ENCODE measurements at regions not wholly inside any gene's neighbourhood (a gene's known extent, or its start where the extent isn't known, plus 50 kb on each side); places are given as distances from the start of the nearest gene placed in this dataset.

GRCh38 chr12:58285551-58285950 is 344.2 kb downstream of the ATP23 start:
- H3K4me1 Mint-ChIP-seq: no peaks in the 10 kb centered on the region
- no peak overlapping the region for H3K27ac Mint-ChIP-seq

GRCh38 chr12:58286353-58286752 is 345.0 kb downstream of the ATP23 start:
- Mint-ChIP-seq H3K4me1 (peaks cover 4% of the 10 kb centered on the region), H3K36me3 (no peaks in the 10 kb centered on the region), H3K27ac (no peak overlapping the region), H3K4me3 (no peak overlapping the region), H3K9me3 (peaks cover 12% of the 10 kb centered on the region), H3K27me3 (peaks cover 4% of the 10 kb centered on the region)

More at GRCh38 chr12:58285551-58285950, 344.2 kb downstream of the ATP23 start:
- no peaks in the 10 kb centered on the region for H3K36me3 Mint-ChIP-seq
- peaks cover 4% of the 10 kb centered on the region for H3K27me3 Mint-ChIP-seq
- H3K4me3 Mint-ChIP-seq: no peak overlapping the region
- H3K9me3 Mint-ChIP-seq: peaks cover 12% of the 10 kb centered on the region

GRCh38 chr12:58288190-58288589 is 346.8 kb downstream of the ATP23 start:
- H3K4me1 Mint-ChIP-seq: peaks cover 4% of the 10 kb centered on the region
- no peaks in the 10 kb centered on the region for H3K36me3 Mint-ChIP-seq
- H3K4me3 Mint-ChIP-seq: no peak overlapping the region
- no peak overlapping the region for H3K27ac Mint-ChIP-seq
- H3K27me3 Mint-ChIP-seq: peaks cover 4% of the 10 kb centered on the region
- peaks cover 5% of the 10 kb centered on the region for H3K9me3 Mint-ChIP-seq

GRCh38 chr12:58291106-58291505 is 349.7 kb downstream of the ATP23 start:
- Mint-ChIP-seq H3K27ac (no peak overlapping the region), H3K9me3 (no peaks in the 10 kb centered on the region), H3K27me3 (peaks cover 6% of the 10 kb centered on the region), H3K36me3 (no peaks in the 10 kb centered on the region), H3K4me1 (peaks cover 4% of the 10 kb centered on the region), H3K4me3 (no peak overlapping the region)

- H3K4me3 Mint-ChIP-seq: no peak overlapping the region
- H3K27me3 Mint-ChIP-seq: peaks cover 13% of the 10 kb centered on the region
- H3K4me1 Mint-ChIP-seq: peaks cover 4% of the 10 kb centered on the region
- H3K27ac Mint-ChIP-seq: no peak overlapping the region
- H3K36me3 Mint-ChIP-seq: no peaks in the 10 kb centered on the region
- no peaks in the 10 kb centered on the region for H3K9me3 Mint-ChIP-seq
These were observed 352.1 kb downstream of the ATP23 start for GRCh38 chr12:58293308-58293982.

GRCh38 chr12:58295268-58295667 is 353.9 kb downstream of the ATP23 start:
- Mint-ChIP-seq H3K27me3 (peaks cover 8% of the 10 kb centered on the region), H3K27ac (no peak overlapping the region), H3K36me3 (no peaks in the 10 kb centered on the region), H3K4me1 (peaks cover 4% of the 10 kb centered on the region), H3K4me3 (no peak overlapping the region), H3K9me3 (no peaks in the 10 kb centered on the region)

- Mint-ChIP-seq H3K9me3 (no peaks in the 10 kb centered on the region), H3K27me3 (peaks cover 8% of the 10 kb centered on the region), H3K4me3 (no peak overlapping the region), H3K27ac (no peak overlapping the region), H3K36me3 (no peaks in the 10 kb centered on the region), H3K4me1 (no peaks in the 10 kb centered on the region)
These were observed 355.5 kb downstream of the ATP23 start for GRCh38 chr12:58296863-58297262.

GRCh38 chr12:58298803-58299202 is 357.4 kb downstream of the ATP23 start:
- Mint-ChIP-seq H3K36me3 (no peaks in the 10 kb centered on the region), H3K4me1 (no peaks in the 10 kb centered on the region), H3K9me3 (no peaks in the 10 kb centered on the region), H3K27ac (no peak overlapping the region), H3K4me3 (no peak overlapping the region), H3K27me3 (peaks cover 8% of the 10 kb centered on the region)

- H3K4me3 Mint-ChIP-seq: no peak overlapping the region
- no peaks in the 10 kb centered on the region for H3K4me1 Mint-ChIP-seq
These were observed 358.0 kb downstream of the ATP23 start for GRCh38 chr12:58299371-58299770.

GRCh38 chr12:58301038-58301729 is 359.8 kb downstream of the ATP23 start:
- H3K27me3 Mint-ChIP-seq: peaks cover 8% of the 10 kb centered on the region
- H3K9me3 Mint-ChIP-seq: no peaks in the 10 kb centered on the region
- H3K4me3 Mint-ChIP-seq: no peak overlapping the region
- H3K27ac Mint-ChIP-seq: no peak overlapping the region
- H3K36me3 Mint-ChIP-seq: no peaks in the 10 kb centered on the region
- H3K4me1 Mint-ChIP-seq: no peaks in the 10 kb centered on the region

More at GRCh38 chr12:58299371-58299770, 358.0 kb downstream of the ATP23 start:
- no peaks in the 10 kb centered on the region for H3K9me3 Mint-ChIP-seq
- H3K27ac Mint-ChIP-seq: no peak overlapping the region
- H3K36me3 Mint-ChIP-seq: no peaks in the 10 kb centered on the region
- H3K27me3 Mint-ChIP-seq: peaks cover 7% of the 10 kb centered on the region

GRCh38 chr12:58301730-58302122 is 360.4 kb downstream of the ATP23 start:
- H3K36me3 Mint-ChIP-seq: no peaks in the 10 kb centered on the region
- H3K27me3 Mint-ChIP-seq: peaks cover 6% of the 10 kb centered on the region
- no peak overlapping the region for H3K27ac Mint-ChIP-seq
- no peaks in the 10 kb centered on the region for H3K4me1 Mint-ChIP-seq
- no peaks in the 10 kb centered on the region for H3K9me3 Mint-ChIP-seq
- no peak overlapping the region for H3K4me3 Mint-ChIP-seq

GRCh38 chr12:58302487-58303011 is 361.2 kb downstream of the ATP23 start:
- Mint-ChIP-seq H3K9me3 (peaks cover 2% of the 10 kb centered on the region), H3K4me3 (no peak overlapping the region), H3K27ac (no peak overlapping the region), H3K36me3 (no peaks in the 10 kb centered on the region), H3K27me3 (peaks cover 3% of the 10 kb centered on the region), H3K4me1 (no peaks in the 10 kb centered on the region)

GRCh38 chr12:58306266-58307000 is 365.1 kb downstream of the ATP23 start:
- Mint-ChIP-seq H3K27ac (no peak overlapping the region), H3K4me1 (no peaks in the 10 kb centered on the region), H3K27me3 (peaks cover 1% of the 10 kb centered on the region), H3K4me3 (no peak overlapping the region), H3K9me3 (peaks cover 6% of the 10 kb centered on the region), H3K36me3 (no peaks in the 10 kb centered on the region)

- no peak overlapping the region for H3K27ac Mint-ChIP-seq
These were observed 368.4 kb downstream of the ATP23 start for GRCh38 chr12:58309806-58310205.

GRCh38 chr12:58310368-58310767 is 369.0 kb downstream of the ATP23 start:
- H3K27ac Mint-ChIP-seq: no peak overlapping the region
- no peak overlapping the region for H3K4me3 Mint-ChIP-seq
- H3K9me3 Mint-ChIP-seq: peaks cover 6% of the 10 kb centered on the region
- no peaks in the 10 kb centered on the region for H3K36me3 Mint-ChIP-seq
- no peaks in the 10 kb centered on the region for H3K4me1 Mint-ChIP-seq
- peaks cover 1% of the 10 kb centered on the region for H3K27me3 Mint-ChIP-seq

More at GRCh38 chr12:58309806-58310205, 368.4 kb downstream of the ATP23 start:
- Mint-ChIP-seq H3K4me1 (no peaks in the 10 kb centered on the region), H3K36me3 (no peaks in the 10 kb centered on the region), H3K4me3 (no peak overlapping the region), H3K27me3 (peaks cover 2% of the 10 kb centered on the region), H3K9me3 (peaks cover 6% of the 10 kb centered on the region)

All from activated naive CD4-positive, alpha-beta T cell treated with anti-CD3 and anti-CD28 coated beads, Interleukin-2, amount 50 U/mL, for 24 hours (primary cell).